Loucy (cell line): ENCODE measurements at regions not wholly inside any gene's neighbourhood (a gene's known extent, or its start where the extent isn't known, plus 50 kb on each side); places are given as distances from the start of the nearest gene placed in this dataset.

Experiments used
- H2AFZ ChIP-seq: fragments of 200-600 bp; sonication (generic); 2 replicates; pipeline ENCODE4 v1.6.0; 2016; ENCODE audit warnings: antibody characterized with exemption, mild to moderate bottlenecking, low read length, moderate library complexity
- H3F3A ChIP-seq: fragments of 200-600 bp; 2 replicates; pipeline ENCODE4 v1.6.0; 2016; ENCODE audit warnings: antibody characterized with exemption, low read depth, mild to moderate bottlenecking
- H3K27me3 ChIP-seq: fragments of 200-600 bp; sonication (generic); 2 replicates; pipeline ENCODE4 v1.6.1; 2014; ENCODE audit warnings: low read length, mild to moderate bottlenecking; ENCODE audit not compliant: insufficient read depth, poor library complexity, severe bottlenecking
- H3K36me3 ChIP-seq: fragments of 200-600 bp; sonication (generic); 2 replicates; pipeline ENCODE4 v1.6.1; 2016; ENCODE audit warnings: low read length; ENCODE audit not compliant: insufficient read depth
- H3K4me1 ChIP-seq: fragments of 200-600 bp; sonication (generic); 2 replicates; pipeline ENCODE4 v1.5.1; 2014; ENCODE audit warnings: low read length, mild to moderate bottlenecking; ENCODE audit not compliant: insufficient read depth, poor library complexity, severe bottlenecking
- H3K4me2 ChIP-seq: fragments of 200-600 bp; sonication (generic); 2 replicates; pipeline ENCODE4 v1.6.0; 2014; ENCODE audit warnings: antibody characterized with exemption, low read length, low read depth, mild to moderate bottlenecking; ENCODE audit not compliant: poor library complexity, severe bottlenecking
- H3K4me3 ChIP-seq: fragments of 200-600 bp; sonication (generic); 2 replicates; pipeline ENCODE4 v1.5.1; 2014; ENCODE audit warnings: low read length, mild to moderate bottlenecking, mixed read lengths; ENCODE audit not compliant: poor library complexity, severe bottlenecking
- H3K79me2 ChIP-seq: fragments of 200-600 bp; sonication (generic); 2 replicates; pipeline ENCODE4 v1.6.1; 2014; ENCODE audit warnings: low read length; ENCODE audit not compliant: insufficient read depth
- H3K9ac ChIP-seq: fragments of 200-600 bp; sonication (generic); 2 replicates; pipeline ENCODE4 v1.6.0; 2014; ENCODE audit warnings: mild to moderate bottlenecking, low read depth, low read length, moderate library complexity; ENCODE audit not compliant: poor library complexity, severe bottlenecking
- H3K9me2 ChIP-seq: fragments of 200-600 bp; sonication (generic); replicated peaks from 2 replicates; pipeline ENCODE4 v1.6.1; 2016; ENCODE audit warnings: low read depth, low read length, mixed read lengths
- H3K9me3 ChIP-seq: fragments of 200-600 bp; sonication (generic); 2 replicates; pipeline ENCODE4 v1.6.1; 2014; ENCODE audit warnings: mild to moderate bottlenecking, antibody characterized with exemption, low read length, low read depth; ENCODE audit not compliant: insufficient read depth
- H4K20me1 ChIP-seq: fragments of 200-600 bp; sonication (generic); 2 replicates; pipeline ENCODE4 v1.6.0; 2014; ENCODE audit warnings: antibody characterized with exemption, low read length, mild to moderate bottlenecking; ENCODE audit not compliant: insufficient read depth, poor library complexity, severe bottlenecking
- CTCF ChIP-seq: fragments of 200-600 bp; sonication (generic); conservative IDR thresholded peaks from 2 replicates; pipeline ENCODE4 v1.5.1; 2014; ENCODE audit warnings: mild to moderate bottlenecking, antibody characterized with exemption, low read length
- EZH2phosphoT487 ChIP-seq: fragments of 200-600 bp; IDR thresholded peaks from 2 replicates; pipeline ENCODE4 v1.6.1; 2018; ENCODE audit warnings: antibody characterized with exemption, mild to moderate bottlenecking, moderate library complexity, borderline replicate concordance

- H3K36me3 ChIP-seq = no peaks in the 10 kb centered on the region
- H3K9ac ChIP-seq = no peak overlapping the region
- no peak overlapping the region for H3K4me3 ChIP-seq
- H3K4me1 ChIP-seq = no peaks in the 10 kb centered on the region
- no peaks in the 10 kb centered on the region for H3K27me3 ChIP-seq
- no peaks in the 10 kb centered on the region for H3K79me2 ChIP-seq
- no peaks in the 10 kb centered on the region for H3K9me2 ChIP-seq
- H3K4me2 ChIP-seq = no peak overlapping the region
- no peaks in the 10 kb centered on the region for H3K9me3 ChIP-seq
- TF ChIP-seq CTCF = no peak
- TF ChIP-seq EZH2phosphoT487 = no peak
- H4K20me1 ChIP-seq = no peaks in the 10 kb centered on the region
- H3F3A ChIP-seq = no peaks in the 10 kb centered on the region
- H2AFZ ChIP-seq = no peak overlapping the region
These were observed 2392.1 kb upstream of the RAG2 start for GRCh38 chr11:38990139-38990538.

GRCh38 chr11:38988908-38989307 lies 2390.9 kb upstream of the RAG2 start:
- no peaks in the 10 kb centered on the region for H3K79me2 ChIP-seq
- H2AFZ ChIP-seq = no peak overlapping the region
- no peak for TF ChIP-seq CTCF
- no peak for TF ChIP-seq EZH2phosphoT487
- no peaks in the 10 kb centered on the region for H3K27me3 ChIP-seq
- H3K9me2 ChIP-seq = no peaks in the 10 kb centered on the region
- H4K20me1 ChIP-seq = no peaks in the 10 kb centered on the region
- H3F3A ChIP-seq = no peaks in the 10 kb centered on the region
- H3K4me2 ChIP-seq = no peak overlapping the region
- H3K9me3 ChIP-seq = no peaks in the 10 kb centered on the region
- no peaks in the 10 kb centered on the region for H3K4me1 ChIP-seq
- H3K9ac ChIP-seq = no peak overlapping the region
- no peak overlapping the region for H3K4me3 ChIP-seq
- H3K36me3 ChIP-seq = no peaks in the 10 kb centered on the region

- H4K20me1 ChIP-seq = no peaks in the 10 kb centered on the region
- H3K4me3 ChIP-seq = no peak overlapping the region
- no peak overlapping the region for H3K9ac ChIP-seq
- no peaks in the 10 kb centered on the region for H3K4me1 ChIP-seq
- H3K36me3 ChIP-seq = no peaks in the 10 kb centered on the region
- H2AFZ ChIP-seq = no peak overlapping the region
- TF ChIP-seq CTCF = no peak
- TF ChIP-seq EZH2phosphoT487 = no peak
- no peaks in the 10 kb centered on the region for H3F3A ChIP-seq
- no peak overlapping the region for H3K4me2 ChIP-seq
- H3K9me2 ChIP-seq = no peaks in the 10 kb centered on the region
- H3K27me3 ChIP-seq = no peaks in the 10 kb centered on the region
- H3K9me3 ChIP-seq = no peaks in the 10 kb centered on the region
- H3K79me2 ChIP-seq = no peaks in the 10 kb centered on the region
These were observed 2374.2 kb upstream of the RAG2 start for GRCh38 chr11:38972220-38972619.
